ENCODE measurements at regions not wholly inside any gene's neighbourhood (a gene's known extent, or its start where the extent isn't known, plus 50 kb on each side); places are given as distances from the start of the nearest gene placed in this dataset.

- DNase-seq, result no peak
These were observed 119.1 kb downstream of the NDUFA10 start for GRCh38 chr2:239905884-239906654.

GRCh38 chr2:239905306-239905705, 119.8 kb downstream of the NDUFA10 start:
- DNase-seq, result no peak

DNA sequence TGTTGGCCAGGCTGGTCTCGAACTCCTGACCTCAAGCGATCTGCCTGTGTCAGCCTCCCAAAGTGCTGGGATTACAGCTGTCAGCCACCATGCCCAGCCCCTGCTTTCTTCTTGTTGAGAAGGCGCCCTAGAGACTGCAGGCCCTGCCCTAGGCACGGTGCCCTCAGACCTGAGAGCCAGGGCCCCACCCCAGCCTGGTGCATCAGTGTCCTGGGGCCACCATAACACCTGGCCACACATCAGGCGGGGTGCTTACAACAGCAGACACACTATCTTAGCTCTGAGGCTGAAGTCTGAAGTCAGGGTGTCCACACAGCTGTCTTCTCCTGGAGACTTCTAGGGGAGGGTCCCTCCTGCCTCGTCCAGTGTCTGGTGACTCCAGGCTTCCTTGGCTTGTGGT, 120.6 kb downstream of the NDUFA10 start:
- DNase-seq, result no peak

GRCh38 chr2:239903803-239904202, 121.3 kb downstream of the NDUFA10 start:
- DNase-seq, result no peak

DNA sequence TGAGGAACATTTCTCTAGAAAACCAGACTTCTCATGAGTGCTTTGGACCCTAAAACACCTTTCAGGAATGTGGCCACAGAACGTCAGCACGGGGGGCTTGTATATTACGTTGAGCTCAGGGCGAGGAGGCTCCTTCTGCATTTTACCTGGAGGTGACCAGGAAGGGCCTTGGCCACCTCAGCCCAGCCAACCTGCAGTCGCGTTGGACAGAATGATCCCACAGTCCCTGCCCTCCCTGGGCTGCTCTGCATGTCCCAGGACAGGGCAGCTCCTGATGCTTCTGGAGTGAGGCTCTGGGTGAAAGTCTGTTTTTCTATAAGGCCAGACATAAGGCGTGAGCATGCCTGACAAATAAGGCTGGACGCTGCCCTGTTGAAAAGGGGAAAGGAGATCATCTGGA, 121.9 kb downstream of the NDUFA10 start:
- DNase-seq, result no peak

GRCh38 chr2:239902749-239903201, 122.4 kb downstream of the NDUFA10 start:
- DNase-seq, result no peak

- DNase-seq, result no peak
These were observed 126.7 kb downstream of the NDUFA10 start for GRCh38 chr2:239898292-239898925.

- no peak for DNase-seq
These were observed 127.4 kb downstream of the NDUFA10 start for GRCh38 chr2:239897596-239898235.

GRCh38 chr2:239896075-239896474, 129.1 kb downstream of the NDUFA10 start:
- DNase-seq, result no peak

GRCh38 chr2:239895669-239896068, 129.5 kb downstream of the NDUFA10 start:
- no peak for DNase-seq

GRCh38 chr2:239895116-239895515, 130.0 kb downstream of the NDUFA10 start:
- DNase-seq, result no peak

DNA sequence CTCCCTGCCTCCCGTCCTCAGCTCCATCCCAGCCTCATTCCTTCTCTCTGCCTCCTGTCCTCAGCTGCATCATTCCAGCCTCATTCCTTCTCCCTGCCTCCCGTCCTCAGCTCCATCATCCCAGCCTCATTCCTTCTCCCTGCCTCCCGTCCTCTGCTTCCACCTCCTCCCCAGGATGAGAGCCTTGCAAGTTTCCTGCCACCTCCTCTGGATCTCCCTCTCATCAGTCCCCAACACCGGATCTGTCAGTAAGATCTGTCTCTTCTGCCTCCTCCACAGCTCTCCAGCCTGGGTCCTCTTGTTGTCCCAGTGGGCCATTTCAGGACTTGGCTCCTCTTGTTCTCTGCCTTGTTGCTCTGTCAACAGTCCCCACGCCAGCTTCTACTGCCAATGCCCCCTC, 130.9 kb downstream of the NDUFA10 start:
- no peak for DNase-seq

GRCh38 chr2:239893236-239893515, 132.0 kb downstream of the NDUFA10 start:
- DNase-seq, result no peak

GRCh38 chr2:239892441-239893235, 132.5 kb downstream of the NDUFA10 start:
- DNase-seq, result no peak

DNA sequence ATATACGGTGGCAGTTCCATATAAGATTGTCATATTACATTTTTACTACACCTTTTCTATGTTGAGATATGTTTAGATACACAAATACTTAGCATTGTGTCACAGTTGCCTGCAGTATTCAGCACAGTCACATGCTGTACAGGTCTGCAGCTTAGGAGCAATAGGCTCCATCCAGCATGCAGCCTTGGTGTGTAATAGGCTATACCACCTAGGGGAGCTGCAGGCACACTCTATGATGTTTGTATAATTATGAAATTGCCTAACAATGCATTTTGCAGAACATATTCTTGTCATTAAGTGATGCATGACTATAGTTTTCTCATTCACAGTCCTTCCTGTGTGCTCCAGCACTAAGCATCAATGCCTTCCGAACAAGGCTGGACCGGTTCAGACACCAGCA, 133.4 kb downstream of the NDUFA10 start:
- DNase-seq, result no peak

- DNase-seq, result no peak
These were observed 134.9 kb downstream of the NDUFA10 start for GRCh38 chr2:239890206-239890746.

DNA sequence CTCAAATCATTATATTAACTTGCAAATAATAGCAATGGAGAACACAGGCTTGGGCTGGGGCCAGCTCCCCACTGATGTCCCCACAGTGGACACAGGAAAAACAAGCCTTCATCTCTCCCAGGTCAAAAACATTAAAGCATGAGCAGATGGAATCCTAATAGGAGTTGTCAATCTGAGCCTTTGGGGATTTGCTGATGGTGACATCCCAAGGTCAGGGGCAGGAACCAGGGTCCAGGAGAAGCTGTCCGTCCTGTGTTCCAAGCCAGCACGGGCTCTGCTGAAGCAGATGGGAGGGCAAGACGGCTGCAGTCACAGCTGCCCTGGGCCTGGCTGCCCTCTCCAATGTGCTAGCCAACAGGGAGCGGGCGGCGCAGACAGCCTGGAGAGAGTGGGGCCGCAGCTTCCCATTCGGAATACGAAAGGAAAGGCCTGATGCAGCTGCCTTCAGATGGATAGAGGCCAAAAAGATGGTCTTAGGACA, 135.5 kb downstream of the NDUFA10 start:
- no peak for DNase-seq

DNA sequence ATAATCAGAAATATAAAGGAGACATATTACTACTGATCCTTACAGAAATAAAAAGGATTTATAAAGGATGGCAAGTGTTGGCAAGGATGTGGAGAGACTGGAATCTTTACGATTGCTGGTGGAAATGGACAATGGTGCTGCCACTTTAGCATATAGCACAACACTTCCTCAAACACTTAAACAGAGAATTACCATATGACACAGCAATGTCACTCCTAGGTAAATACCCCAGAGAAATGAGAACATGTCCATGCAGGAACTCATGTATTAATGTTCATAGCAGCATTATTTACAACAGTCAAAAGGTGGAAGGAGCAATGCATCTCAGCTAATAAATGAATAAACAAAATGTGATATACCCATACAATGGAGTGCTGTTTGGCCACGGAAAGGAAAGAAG, 137.5 kb downstream of the NDUFA10 start:
- no peak for DNase-seq

GRCh38 chr2:239886781-239887180, 138.4 kb downstream of the NDUFA10 start:
- no peak for DNase-seq

DNA sequence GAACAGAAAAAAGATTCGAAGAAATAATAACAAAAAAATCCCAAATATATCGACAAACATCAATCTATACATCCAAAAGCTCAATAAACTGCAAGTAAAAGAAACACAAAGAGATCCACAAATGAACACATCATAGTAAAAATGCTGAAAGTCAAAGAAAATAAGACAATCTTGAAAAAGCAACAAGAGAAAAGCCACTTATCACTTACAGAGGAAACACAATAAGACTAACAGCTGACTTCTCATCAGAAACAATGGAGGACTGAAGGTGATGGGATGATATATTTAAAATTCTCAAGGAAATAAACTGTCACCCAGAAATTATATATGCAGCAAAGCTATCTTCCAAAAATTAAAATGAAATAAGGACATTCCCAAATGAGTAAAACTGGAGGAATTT, 140.3 kb downstream of the NDUFA10 start:
- DNase-seq, result no peak

- no peak for DNase-seq
These were observed 141.1 kb downstream of the NDUFA10 start for GRCh38 chr2:239884051-239884405.

DNA sequence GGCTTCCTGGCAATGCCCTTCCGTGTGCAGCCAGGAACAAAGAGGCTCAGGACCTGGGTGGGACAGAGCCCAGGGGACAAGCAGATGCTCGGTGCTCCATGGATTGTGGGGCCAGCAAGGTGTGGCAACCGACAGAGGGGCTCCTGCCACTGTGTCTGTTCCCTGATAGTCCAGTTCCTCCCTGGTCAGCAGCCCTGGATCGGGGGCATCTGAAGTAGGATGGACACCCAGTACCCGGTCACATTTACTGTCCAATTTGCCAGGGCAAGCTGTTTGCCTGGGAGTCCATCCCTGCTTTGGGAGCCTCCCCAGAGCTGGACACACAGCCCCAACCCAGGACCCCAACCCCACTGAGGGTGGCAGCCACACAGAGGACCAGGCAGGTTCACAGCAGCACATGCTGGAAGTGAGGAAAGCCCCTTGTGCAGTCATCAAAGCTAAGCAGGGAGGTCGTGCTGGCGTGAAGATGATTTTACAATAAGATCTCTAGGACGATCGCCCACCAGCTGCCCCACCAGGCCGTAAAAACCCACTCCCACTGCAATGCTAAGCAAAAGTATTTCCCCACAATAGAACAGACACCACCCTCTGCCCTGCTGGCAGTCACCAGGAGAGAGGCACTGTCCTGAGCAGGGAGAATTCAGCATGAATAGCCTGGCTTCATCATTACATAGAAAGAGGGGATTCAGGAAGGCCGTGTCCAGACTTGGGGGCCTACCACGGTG, 141.7 kb downstream of the NDUFA10 start:
- DNase-seq, result no peak
